Common myeloid progenitor, CD34-positive (primary cell): ENCODE measurements at regions not wholly inside any gene's neighbourhood (a gene's known extent, or its start where the extent isn't known, plus 50 kb on each side); places are given as distances from the start of the nearest gene placed in this dataset.

Experiments
- CTCF ChIA-PET: fragments of 350-600 bp; sonication (Branson Sonifier 250); formaldehyde crosslinking; loops from one replicate; lab custom pipeline; 2021; ENCODE audit warnings: antibody characterized with exemption; lab: Charles Lee
- POLR2A ChIA-PET: fragments of 350-600 bp; sonication (Branson Sonifier 250); formaldehyde crosslinking; loops from one replicate; lab custom pipeline; 2021; ENCODE audit warnings: antibody characterized with exemption; lab: Charles Lee
- DNase-seq, 3 donors: peaks; one replicate each; pipeline versions ENCODE4 v3.0.0 to v3.0.0-alpha.2; 2013
- H3K27ac ChIP-seq, 2 experiments: 1 replicate in 1 of 2; 2 replicates in 1 of 2; pipeline ENCODE4 v1.7.0; 2013; ENCODE audit warnings: inconsistent platforms in 2 of 2, low read length in 2 of 2, mild to moderate bottlenecking in 2 of 2, low read depth in 1 of 2, moderate library complexity in 1 of 2; ENCODE audit not compliant: severe bottlenecking in 2 of 2, insufficient read depth in 1 of 2, poor library complexity in 1 of 2
- H3K27me3 ChIP-seq, 5 experiments: replicated peaks in 2 of 5; 1 replicate in 3 of 5; 2 replicates in 2 of 5; pipeline versions ENCODE4 v1.6.1 to v1.7.0; 2013; ENCODE audit warnings: low read length in 4 of 5, mild to moderate bottlenecking in 2 of 5, moderate library complexity in 2 of 5, inconsistent platforms in 1 of 5; ENCODE audit not compliant: insufficient read depth in 5 of 5, control insufficient read depth in 4 of 5
- H3K36me3 ChIP-seq, 4 experiments: 1 replicate in 2 of 4; 2 replicates in 2 of 4; pipeline versions ENCODE4 v1.6.1 to v1.7.0; 2013; ENCODE audit warnings: low read length in 3 of 4, control low read depth in 1 of 4, mild to moderate bottlenecking in 1 of 4; ENCODE audit not compliant: control insufficient read depth in 4 of 4, insufficient read depth in 4 of 4
- H3K4me1 ChIP-seq, 4 experiments: 1 replicate in 3 of 4; 2 replicates in 1 of 4; pipeline versions ENCODE4 v1.6.1 to v1.7.1; 2013; ENCODE audit warnings: low read length in 3 of 4, mild to moderate bottlenecking in 3 of 4, control low read depth in 1 of 4, inconsistent platforms in 1 of 4, moderate library complexity in 1 of 4; ENCODE audit not compliant: control insufficient read depth in 4 of 4, insufficient read depth in 4 of 4; ENCODE audit errors: control extremely low read depth in 1 of 4
- H3K4me3 ChIP-seq, 7 experiments: 1 replicate in 4 of 7; 2 replicates in 3 of 7; pipeline versions ENCODE4 v1.5.1 to v1.7.0; 2013; ENCODE audit warnings: mild to moderate bottlenecking in 7 of 7, low read length in 6 of 7, moderate library complexity in 6 of 7, inconsistent platforms in 2 of 7, low read depth in 2 of 7, control low read depth in 1 of 7; ENCODE audit not compliant: insufficient read depth in 4 of 7, control insufficient read depth in 1 of 7; ENCODE audit errors: extremely low read depth in 1 of 7
- H3K9me3 ChIP-seq, 5 experiments: 1 replicate in 4 of 5; 2 replicates in 1 of 5; pipeline versions ENCODE4 v1.6.1 to v1.7.1; 2013; ENCODE audit warnings: low read length in 4 of 5, mild to moderate bottlenecking in 2 of 5, inconsistent platforms in 1 of 5, low read depth in 1 of 5, moderate library complexity in 1 of 5; ENCODE audit not compliant: control insufficient read depth in 4 of 5, insufficient read depth in 2 of 5; ENCODE audit errors: control extremely low read depth in 1 of 5
- WGBS: methylation state at CpG from one replicate; pipeline ENCODE4 v1.1.5; 2013; ENCODE audit not compliant: insufficient coverage; 5-methylcytosine and 5-hydroxymethylcytosine counted together

- peaks cover 0 to 24% (median 3%) of the 10 kb centered on the region in 5 experiments for H3K27me3 ChIP-seq
- no peaks in the 10 kb centered on the region for H3K9me3 ChIP-seq
- no peak overlapping the region for H3K27ac ChIP-seq
- no peaks in the 10 kb centered on the region for H3K4me1 ChIP-seq
- ChIA-PET POLR2A (no interaction called here), CTCF (no interaction called here)
- H3K4me3 ChIP-seq = no peak overlapping the region
- DNase-seq = no peak
- H3K36me3 ChIP-seq = no peaks in the 10 kb centered on the region
- 48% methylated on average over 8 of the region's 8 CpGs for WGBS
These were observed 92.8 kb upstream of the CACNA1E start for GRCh38 chr1:181390410-181391077.

- Histone ChIP-seq H3K27ac (no peak overlapping the region), H3K27me3 (peaks cover 0 to 24% (median 3%) of the 10 kb centered on the region in 5 experiments), H3K36me3 (no peaks in the 10 kb centered on the region), H3K4me1 (peaks cover 0 to 2% (median 0%) of the 10 kb centered on the region in 4 experiments), H3K9me3 (no peaks in the 10 kb centered on the region), H3K4me3 (no peak overlapping the region)
- 67% methylated on average over 3 of the region's 5 CpGs for WGBS
- POLR2A ChIA-PET = no interaction called here
- CTCF ChIA-PET = no interaction called here
- DNase-seq = no peak
These were observed 91.9 kb upstream of the CACNA1E start for GRCh38 chr1:181391301-181391900.

GRCh38 chr1:181392133-181392532 lies 91.2 kb upstream of the CACNA1E start:
- peaks cover 0 to 24% (median 3%) of the 10 kb centered on the region in 5 experiments for H3K27me3 ChIP-seq
- H3K9me3 ChIP-seq = no peaks in the 10 kb centered on the region
- CTCF ChIA-PET = no interaction called here
- no peaks in the 10 kb centered on the region for H3K36me3 ChIP-seq
- 100% methylated on average over 1 of the region's 1 CpG for WGBS
- peaks cover 0 to 2% (median 0%) of the 10 kb centered on the region in 4 experiments for H3K4me1 ChIP-seq
- no peak overlapping the region for H3K27ac ChIP-seq
- DNase-seq = no peak
- POLR2A ChIA-PET = no interaction called here
- H3K4me3 ChIP-seq = no peak overlapping the region

- no peak overlapping the region for H3K27ac ChIP-seq
- H3K27me3 ChIP-seq = peaks cover 0 to 24% (median 3%) of the 10 kb centered on the region in 5 experiments
- H3K4me3 ChIP-seq = no peak overlapping the region
- ChIA-PET CTCF (no interaction called here), POLR2A (no interaction called here)
- H3K36me3 ChIP-seq = no peaks in the 10 kb centered on the region
- no peak for DNase-seq
- WGBS = no CpG with 5 or more reads among the region's 1 CpG
- H3K9me3 ChIP-seq = no peaks in the 10 kb centered on the region
- peaks cover 0 to 2% (median 0%) of the 10 kb centered on the region in 4 experiments for H3K4me1 ChIP-seq
These were observed 90.6 kb upstream of the CACNA1E start for GRCh38 chr1:181392613-181393220.

- ChIA-PET CTCF (no interaction called here), POLR2A (no interaction called here)
- no peaks in the 10 kb centered on the region for H3K36me3 ChIP-seq
- DNase-seq = no peak
- WGBS = 85% methylated on average over 2 of the region's 2 CpGs
- H3K4me3 ChIP-seq = no peak overlapping the region
- H3K9me3 ChIP-seq = no peaks in the 10 kb centered on the region
- H3K27ac ChIP-seq = no peak overlapping the region
- H3K27me3 ChIP-seq = peaks cover 0 to 16% (median 3%) of the 10 kb centered on the region in 5 experiments
- peaks cover 0 to 2% (median 0%) of the 10 kb centered on the region in 4 experiments for H3K4me1 ChIP-seq
These were observed 88.6 kb upstream of the CACNA1E start for GRCh38 chr1:181394766-181395165.

- H3K27ac ChIP-seq = no peak overlapping the region
- no peaks in the 10 kb centered on the region for H3K9me3 ChIP-seq
- WGBS = 64% methylated on average over 5 of the region's 5 CpGs
- no peaks in the 10 kb centered on the region for H3K36me3 ChIP-seq
- ChIA-PET CTCF (no interaction called here), POLR2A (no interaction called here)
- H3K27me3 ChIP-seq = peaks cover 0 to 8% (median 1%) of the 10 kb centered on the region in 5 experiments
- DNase-seq = peak in 2 of 3 donors; percentile 2 to 4
- peaks cover 0 to 2% (median 0%) of the 10 kb centered on the region in 4 experiments for H3K4me1 ChIP-seq
- H3K4me3 ChIP-seq = no peak overlapping the region
These were observed 87.1 kb upstream of the CACNA1E start for GRCh38 chr1:181396171-181396670.

- H3K9me3 ChIP-seq = no peaks in the 10 kb centered on the region
- H3K4me3 ChIP-seq = no peak overlapping the region
- ChIA-PET CTCF (no interaction called here), POLR2A (no interaction called here)
- peaks cover 0 to 2% (median 0%) of the 10 kb centered on the region in 5 experiments for H3K27me3 ChIP-seq
- DNase-seq = no peak
- H3K36me3 ChIP-seq = no peaks in the 10 kb centered on the region
- H3K27ac ChIP-seq = no peak overlapping the region
- 100% methylated on average over 1 of the region's 1 CpG for WGBS
- peaks cover 0 to 2% (median 0%) of the 10 kb centered on the region in 4 experiments for H3K4me1 ChIP-seq
These were observed 86.5 kb upstream of the CACNA1E start for GRCh38 chr1:181396811-181397210.
